NB4 (cell line): ENCODE measurements at regions not wholly inside any gene's neighbourhood (a gene's known extent, or its start where the extent isn't known, plus 50 kb on each side); places are given as distances from the start of the nearest gene placed in this dataset.

Experiments used
- DNase-seq: peaks from one replicate; pipeline ENCODE4 v3.0.0; 2010; ENCODE audit warnings: low read depth
- H3K4me3 ChIP-seq: one replicate; pipeline ENCODE4 v1.5.1; 2011; ENCODE audit warnings: mild to moderate bottlenecking, low read depth, low read length, moderate library complexity
- CTCF ChIP-seq: IDR thresholded peaks from one replicate; pipeline ENCODE4 v1.5.1; 2012; ENCODE audit warnings: low read depth, low read length
- MAX ChIP-seq: IDR thresholded peaks from 2 replicates; pipeline ENCODE4 v1.6.1; 2011; ENCODE audit warnings: low read depth, low read length
- MYC ChIP-seq: IDR thresholded peaks from 2 replicates; pipeline ENCODE4 v1.6.1; 2011; ENCODE audit warnings: low read depth, low read length
- POLR2A ChIP-seq: IDR thresholded peaks from 2 replicates; pipeline ENCODE4 v1.6.1; 2011; ENCODE audit warnings: mild to moderate bottlenecking; ENCODE audit not compliant: insufficient read length; ENCODE audit errors: extremely low read depth

- no peak overlapping the region for H3K4me3 ChIP-seq
- DNase-seq, result peak; percentile 19
- no peak for TF ChIP-seq CTCF
- TF ChIP-seq POLR2A, result no peak
- TF ChIP-seq MAX, result no peak
- no peak for TF ChIP-seq MYC
Observed at GRCh38 chr6:169321546-169321945, 67.9 kb upstream of the THBS2 start.

- TF ChIP-seq POLR2A, result no peak
- no peak for TF ChIP-seq MAX
- TF ChIP-seq CTCF, result no peak
- TF ChIP-seq MYC, result no peak
- no peak for DNase-seq
- no peak overlapping the region for H3K4me3 ChIP-seq
Observed at GRCh38 chr6:169320013-169320412, 66.4 kb upstream of the THBS2 start.

GRCh38 chr6:169317441-169318202 is 64.0 kb upstream of the THBS2 start:
- DNase-seq, result no peak
- TF ChIP-seq MYC (no peak), POLR2A (no peak), MAX (no peak), CTCF (no peak)
- no peak overlapping the region for H3K4me3 ChIP-seq

- no peak for TF ChIP-seq MYC
- no peak for TF ChIP-seq CTCF
- TF ChIP-seq MAX, result no peak
- TF ChIP-seq POLR2A, result no peak
- no peak for DNase-seq
- no peak overlapping the region for H3K4me3 ChIP-seq
Observed at GRCh38 chr6:169316651-169317050, 63.0 kb upstream of the THBS2 start.

GRCh38 chr6:169315830-169316614 is 62.4 kb upstream of the THBS2 start:
- TF ChIP-seq POLR2A (no peak), CTCF (no peak), MAX (no peak), MYC (no peak)
- DNase-seq, result no peak
- no peak overlapping the region for H3K4me3 ChIP-seq
